ENCODE measurements at regions not wholly inside any gene's neighbourhood (a gene's known extent, or its start where the extent isn't known, plus 50 kb on each side); places are given as distances from the start of the nearest gene placed in this dataset.

DNA sequence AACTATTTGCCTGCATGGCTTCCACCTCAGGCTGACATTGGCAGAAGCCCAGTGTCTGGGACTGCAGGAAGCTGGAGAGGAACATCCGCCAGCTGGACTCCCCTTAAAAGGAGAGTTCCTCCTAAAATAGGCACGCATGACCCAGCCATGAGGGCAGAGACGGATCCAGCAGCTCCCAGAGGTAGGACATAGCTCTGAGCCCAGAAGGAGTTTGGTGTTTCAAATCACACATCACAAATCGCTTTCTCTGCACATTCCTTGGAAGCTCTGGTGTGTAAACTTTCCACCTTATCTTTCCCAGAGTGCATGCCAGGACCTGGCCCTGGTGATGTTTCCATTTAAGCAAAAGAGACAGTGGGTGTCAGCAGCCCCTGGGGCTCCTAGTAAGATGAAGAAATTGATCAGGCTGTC is 231.1 kb upstream of the CDH5 start:
- DNase-seq: no peak

DNA sequence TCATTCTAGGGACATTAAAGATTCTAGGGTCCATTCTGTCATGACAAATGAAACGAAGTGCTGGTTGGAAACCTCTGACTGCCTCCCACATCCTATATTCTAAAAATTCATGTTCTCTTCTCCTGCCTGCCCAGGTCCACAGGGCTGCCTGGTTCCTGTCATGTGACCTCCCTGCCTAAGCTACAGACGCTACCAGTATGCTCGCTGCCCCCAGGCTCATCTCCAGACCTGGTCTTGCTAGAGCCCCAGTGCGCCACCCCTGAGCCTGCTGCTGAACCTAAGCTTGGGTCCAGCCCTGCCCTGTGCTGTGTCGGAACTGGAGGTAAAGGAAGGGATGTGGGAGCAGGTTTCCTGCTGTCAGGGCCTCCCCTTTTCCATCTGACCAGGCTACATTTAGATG is 231.6 kb upstream of the CDH5 start:
- DNase-seq: no peak

DNA sequence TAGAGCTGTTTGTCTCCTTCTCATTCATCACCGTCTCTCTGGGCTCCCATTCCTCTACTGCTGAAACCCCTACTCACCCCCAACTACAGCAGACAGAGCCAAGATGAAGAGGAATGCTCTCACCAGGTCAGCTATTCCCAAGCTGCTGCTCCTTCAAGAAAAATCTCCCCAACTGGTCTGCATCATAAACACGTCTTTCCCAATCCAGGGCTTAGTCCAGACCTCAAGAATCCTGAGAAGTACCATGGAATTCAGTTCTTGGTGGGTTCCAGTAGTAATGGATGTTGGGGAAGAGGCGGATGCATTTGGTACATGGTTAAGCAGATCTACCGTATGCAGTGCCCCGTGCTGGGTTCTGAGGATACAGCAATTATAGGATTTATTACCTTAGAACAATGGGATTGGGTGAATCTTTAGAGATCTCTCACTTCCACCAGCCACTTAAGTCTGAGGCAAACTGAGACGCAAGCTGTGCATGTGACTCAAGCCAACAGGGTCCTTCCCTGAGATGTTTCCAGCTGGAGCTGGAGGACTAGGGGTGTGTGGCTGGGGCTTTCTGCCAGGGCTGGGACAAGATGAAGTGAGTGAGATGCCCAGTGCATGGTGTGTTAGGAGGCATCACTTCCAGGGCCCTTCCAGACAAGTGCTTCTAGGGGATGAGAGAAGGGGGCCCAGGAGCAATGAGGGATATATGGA is 232.7 kb upstream of the CDH5 start:
- no peak for DNase-seq

DNA sequence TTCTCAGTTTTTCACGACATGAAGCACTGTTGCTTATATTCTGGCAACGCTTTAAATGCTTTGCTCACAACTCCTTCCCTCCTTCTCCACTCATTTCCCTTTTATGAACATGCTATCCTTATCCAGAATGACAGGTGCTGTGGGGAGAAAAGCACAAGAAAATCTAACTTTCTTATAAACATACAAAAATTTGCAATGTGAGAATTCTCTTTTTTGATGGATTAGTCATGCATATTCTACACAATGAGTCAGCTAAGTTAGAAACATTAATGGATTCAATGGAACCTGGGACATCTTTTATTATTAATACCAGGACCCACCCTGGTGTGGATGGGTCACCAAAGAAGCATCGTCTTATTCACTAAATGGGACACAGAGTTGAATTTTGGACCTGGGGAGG is 234.6 kb upstream of the CDH5 start:
- no peak for DNase-seq

DNA sequence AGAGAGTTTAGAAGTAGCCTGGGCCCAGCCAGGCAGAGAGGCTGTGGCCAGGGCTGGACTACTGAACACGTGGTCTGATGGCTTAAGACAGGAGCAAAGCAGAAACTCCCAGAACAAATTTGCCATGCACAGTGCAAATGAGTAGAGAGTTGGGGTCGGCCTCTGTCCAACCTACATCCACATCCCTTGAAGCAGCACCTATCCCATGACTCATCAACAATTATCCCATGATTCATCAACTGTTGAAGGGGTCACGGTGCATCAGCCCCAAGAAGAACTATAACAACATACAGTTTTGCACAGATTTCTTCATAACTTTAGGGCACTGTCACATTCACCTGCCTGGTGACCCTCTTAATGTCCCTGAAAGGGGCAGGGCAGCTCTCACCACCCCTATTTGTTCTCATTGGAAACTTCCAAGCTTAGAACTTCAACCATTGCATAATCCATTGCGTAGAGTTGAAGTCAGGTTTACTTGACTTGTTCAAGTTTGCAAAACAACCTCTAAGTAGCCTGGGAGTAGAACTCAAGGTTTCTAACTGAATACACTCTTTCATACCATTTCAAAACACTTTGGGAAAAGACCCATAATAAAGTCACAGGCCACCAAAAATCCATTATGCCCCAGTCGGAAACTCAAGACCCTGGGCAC is 235.2 kb upstream of the CDH5 start:
- DNase-seq: no peak

DNA sequence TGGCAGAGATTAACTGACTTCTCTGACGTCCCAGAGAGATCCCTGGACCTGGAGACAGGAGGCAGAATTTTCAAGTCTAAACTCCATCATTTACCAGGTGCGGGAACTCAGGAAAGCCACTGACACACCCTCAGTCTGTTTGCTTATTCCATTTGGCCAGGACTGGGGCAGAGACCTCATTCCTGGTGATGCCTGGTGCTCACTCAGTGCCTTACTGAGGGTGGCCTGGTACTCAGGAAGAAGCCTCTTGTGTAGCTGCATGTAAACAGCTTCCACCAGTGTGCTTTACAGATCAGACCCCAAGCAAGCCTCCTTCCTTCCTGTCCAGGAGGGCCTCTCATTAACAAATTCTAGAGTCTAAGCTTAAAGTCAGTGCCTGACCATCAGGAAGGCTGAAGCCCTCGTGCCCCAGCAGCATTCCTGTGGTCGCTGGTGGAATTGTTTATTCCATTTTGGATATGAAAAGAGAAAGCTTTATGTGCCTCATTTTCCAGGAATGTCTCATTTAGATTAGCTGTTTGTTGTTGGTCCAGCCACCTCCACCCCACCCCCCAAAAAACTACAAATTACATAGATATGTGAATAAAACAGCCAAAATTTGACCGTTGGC is 236.1 kb upstream of the CDH5 start:
- no peak for DNase-seq

DNA sequence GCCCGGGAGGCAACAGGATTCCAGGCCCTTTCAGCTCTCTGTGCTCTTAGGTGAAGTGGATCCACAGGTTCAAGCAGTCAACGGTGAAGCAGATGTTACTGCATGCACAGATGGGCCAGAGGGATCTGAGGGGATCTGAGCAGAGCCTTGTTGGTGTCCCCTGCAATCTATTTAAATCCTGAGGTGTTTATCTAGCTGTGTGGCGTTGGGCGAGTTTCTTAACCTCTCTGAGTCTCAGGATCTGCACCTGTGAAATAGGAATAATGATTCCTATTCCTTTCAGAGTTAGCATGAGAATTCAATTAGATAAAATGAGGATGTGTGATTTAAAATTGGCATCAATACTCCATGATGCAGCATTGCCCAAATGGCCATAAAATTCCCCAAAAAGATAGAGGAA is 237.3 kb upstream of the CDH5 start:
- no peak for DNase-seq

DNA sequence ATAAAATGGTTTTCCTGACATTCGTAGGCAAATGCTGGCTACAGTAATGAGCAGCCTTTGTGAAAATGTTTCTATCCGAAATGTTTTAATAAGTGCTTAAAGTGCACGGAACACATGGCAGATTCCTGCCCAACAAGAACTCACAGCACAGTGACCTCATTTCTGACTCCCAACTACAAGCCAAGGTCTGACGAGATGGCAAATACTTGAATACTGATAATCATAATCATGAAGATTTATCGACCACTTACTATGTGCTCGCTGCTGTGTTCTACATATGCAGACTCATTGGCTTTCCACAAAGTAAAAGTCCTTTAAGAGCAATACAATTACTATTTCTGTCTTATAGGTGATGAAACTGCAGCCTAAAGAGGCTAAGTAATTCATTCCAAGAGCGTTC is 238.1 kb upstream of the CDH5 start:
- DNase-seq: no peak

DNA sequence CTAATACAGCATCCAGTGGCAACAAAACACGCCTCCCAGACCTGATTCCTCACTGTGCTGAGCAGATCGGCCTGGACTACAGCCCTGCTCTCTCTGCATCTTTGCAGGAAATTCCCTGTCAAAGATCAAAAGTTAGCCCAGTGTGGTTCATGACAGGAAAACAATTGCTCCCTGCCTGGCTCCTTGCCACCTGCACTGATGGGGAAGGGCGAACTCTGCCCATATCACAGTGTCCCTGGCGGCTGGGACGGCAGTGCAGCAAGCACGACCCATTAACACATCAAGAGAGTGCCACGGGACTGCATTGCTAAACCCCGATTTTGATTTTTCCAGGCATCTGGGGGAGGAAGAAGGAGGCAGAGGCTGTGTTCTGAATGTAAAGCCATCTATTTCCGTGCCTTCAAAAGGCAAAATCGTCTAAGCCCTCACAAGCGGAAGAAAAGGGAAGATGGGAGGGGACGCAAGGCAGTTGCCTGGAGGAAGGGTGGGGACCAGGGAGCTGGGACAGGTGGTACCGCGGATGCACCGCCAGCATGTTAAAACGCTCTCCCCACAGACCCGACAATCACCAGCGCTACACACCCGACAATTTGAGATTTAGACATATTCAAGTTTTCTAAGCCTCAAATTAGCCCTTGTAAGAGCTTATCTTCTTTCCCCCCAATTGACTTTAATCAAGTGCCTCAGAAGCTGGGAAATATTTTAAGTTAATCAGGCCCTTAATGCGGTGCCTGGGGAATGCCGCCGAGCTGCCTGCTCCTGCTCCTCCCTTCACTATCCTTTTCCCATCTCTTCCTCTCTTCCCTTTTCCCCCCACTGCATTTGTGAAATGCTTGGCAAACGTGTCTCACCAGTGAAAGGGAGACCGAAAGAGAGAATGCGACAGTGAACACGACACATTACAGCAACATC is 238.8 kb upstream of the CDH5 start:
- no peak for DNase-seq

DNA sequence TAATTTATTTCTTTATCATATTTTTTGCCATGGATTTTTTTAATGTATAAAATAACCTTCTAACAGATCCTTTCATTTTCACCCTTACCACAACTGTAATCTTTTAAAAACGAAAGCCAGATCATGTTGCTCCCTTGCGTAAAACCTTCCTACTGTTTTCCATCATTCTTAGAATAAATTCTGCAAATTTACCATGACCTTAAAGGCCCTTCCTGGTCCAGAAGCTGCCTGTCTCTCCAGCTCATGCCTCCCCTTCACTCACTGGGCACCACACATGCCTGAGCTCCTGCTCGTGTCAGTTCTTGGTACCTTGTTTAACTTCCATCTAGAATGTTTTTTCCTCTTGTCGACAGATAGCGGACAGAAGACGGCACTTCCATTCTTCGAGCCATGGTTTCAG is 245.0 kb upstream of the CDH5 start:
- DNase-seq: no peak

DNA sequence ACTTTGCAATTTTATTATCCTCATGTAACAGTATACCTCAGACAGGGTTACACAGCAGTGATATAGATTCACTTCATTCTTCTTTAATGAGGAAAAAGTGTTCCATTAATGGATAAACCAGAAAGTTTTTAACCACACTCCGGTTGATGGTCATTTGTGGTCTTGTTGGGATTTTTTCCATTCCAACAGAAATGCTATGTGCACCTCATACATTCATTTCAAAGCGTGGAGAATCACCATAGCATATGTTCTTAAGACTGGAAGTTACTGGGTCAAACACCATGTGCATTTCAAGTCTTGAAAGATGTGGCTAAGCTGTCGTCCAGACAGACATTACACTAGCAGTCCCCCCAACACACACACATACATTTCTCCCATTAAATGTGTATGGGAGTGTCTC is 245.8 kb upstream of the CDH5 start:
- no peak for DNase-seq

DNA sequence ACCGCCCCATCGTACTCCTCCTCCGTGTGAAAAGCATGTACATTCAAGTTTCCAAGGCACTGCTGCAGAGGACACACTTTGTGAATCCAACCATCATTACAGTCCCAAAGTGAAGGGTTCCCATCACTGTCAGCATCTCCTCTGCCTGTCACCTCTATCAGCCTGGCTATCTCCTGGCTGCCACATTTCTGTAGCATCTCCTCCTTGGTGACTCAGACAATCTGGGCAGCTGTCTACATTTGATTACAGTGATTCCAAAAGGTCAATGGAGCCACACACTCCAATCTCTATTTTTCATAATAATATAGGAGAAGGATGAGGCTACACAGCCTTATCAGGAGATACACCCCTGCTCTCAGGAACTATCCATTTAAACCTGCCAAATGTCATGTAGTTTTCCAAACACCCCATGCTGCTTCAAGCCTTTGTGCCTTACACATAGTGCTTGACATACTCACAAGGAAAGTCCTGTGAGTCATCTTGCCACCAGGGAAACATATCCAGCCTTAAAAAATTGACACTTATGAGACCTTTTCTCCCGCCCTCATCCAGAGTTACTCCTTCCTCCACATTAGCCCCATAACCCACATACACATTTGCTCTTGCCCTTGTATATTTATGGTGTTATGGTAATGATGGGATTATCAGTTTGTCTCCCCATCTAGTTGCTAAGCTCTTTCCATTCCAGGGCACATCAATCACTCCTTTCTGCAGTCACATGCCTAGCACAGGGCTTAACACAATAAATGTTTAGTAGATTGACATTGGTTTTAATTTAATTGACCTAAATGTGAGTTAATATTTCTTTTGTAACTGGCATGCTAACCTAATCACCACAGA is 250.1 kb upstream of the CDH5 start:
- DNase-seq: no peak

DNA sequence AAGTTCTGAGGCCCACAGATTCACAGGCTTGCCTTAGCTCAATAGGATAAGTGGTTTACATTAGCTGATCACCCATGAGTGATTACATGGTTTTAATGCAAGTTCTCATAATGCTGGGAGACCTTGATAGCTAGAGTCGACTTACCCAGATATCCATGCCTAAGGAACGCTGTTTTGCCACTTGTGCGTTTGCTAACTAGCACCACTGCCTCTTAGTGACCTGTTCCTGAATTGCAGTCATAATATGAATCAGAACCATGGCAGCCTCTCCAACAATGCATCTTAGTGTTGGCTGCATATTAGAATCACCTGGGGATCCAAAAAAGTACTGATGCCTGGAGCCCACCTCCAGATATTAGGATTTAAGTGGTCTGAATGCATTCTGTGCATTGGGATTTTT is 251.1 kb upstream of the CDH5 start:
- DNase-seq: no peak

DNA sequence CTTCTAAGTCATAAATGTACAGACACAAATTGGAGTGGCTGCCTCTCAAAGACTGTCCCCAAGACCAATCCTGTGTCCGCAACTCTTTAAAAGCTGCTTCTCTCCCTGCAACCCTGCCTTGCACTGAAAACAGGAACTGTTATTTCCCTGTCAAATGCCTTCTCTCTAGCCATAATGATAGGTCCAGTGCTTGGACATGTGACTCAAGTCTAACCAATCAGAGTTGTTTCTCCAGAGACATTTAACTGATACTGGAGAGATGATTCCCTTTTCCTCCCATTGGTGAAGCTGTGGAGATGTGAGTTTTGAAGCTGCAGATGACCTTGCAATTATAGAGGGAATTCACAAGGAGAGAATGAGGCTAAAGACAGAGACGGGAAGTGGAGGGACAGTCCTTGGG is 253.3 kb upstream of the CDH5 start:
- DNase-seq: no peak

DNA sequence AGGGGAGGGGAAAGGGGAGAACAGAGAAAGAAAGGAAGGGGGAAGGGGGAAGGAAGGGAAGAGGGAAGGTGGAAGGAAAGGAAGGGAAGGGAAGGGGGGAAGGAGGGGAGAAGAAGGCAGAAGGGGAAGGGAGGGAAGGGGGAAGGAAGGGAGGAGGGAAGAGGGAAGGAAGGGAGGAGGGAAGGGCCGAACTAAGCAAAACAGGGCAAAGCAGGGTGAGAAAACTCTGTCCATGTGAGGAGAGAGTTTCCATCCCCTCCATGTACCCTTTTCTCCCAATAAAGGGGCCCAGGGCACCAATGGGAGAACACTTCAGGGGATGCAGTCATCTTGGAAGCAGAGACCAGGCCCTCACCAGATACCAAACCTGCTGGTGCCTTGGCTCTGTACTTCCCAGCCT is 256.8 kb upstream of the CDH5 start:
- no peak for DNase-seq

DNA sequence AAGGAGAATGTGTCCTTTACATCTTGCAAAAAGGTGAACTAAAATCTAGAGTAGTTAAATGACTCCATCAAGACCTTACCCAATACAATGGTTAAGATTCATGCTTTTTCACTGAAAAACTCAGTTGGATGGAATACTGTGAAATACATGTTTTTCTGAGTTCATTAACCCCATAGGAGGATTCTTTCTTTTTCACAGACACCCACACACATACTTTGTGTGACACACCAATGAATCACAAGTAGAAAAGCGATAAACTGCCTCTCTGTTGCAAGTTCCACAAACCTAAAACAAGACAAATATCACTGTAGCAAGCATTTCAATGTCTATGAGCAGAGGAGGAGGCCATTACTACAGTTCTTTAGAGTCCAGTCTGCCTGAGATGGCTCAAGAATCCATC is 258.8 kb upstream of the CDH5 start:
- no peak for DNase-seq

DNA sequence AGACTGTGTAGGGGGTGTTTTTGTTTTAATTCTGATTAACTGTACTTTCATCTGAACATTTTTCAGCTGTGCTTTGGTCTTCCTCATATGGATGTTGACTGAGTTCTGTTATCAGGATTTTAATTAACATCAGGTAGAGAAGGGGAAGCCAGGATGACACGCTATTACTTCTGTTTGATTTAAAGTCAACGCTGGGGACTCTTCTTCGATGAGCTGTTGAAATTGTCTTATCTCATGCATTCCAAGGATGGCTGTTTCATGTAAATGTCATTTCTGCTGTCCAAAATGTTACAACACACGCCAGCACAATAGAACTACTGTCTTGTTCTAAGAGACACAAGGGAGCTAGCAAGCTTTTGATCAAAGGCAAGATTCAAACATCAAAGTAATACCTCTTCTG is 263.3 kb upstream of the CDH5 start:
- no peak for DNase-seq

DNA sequence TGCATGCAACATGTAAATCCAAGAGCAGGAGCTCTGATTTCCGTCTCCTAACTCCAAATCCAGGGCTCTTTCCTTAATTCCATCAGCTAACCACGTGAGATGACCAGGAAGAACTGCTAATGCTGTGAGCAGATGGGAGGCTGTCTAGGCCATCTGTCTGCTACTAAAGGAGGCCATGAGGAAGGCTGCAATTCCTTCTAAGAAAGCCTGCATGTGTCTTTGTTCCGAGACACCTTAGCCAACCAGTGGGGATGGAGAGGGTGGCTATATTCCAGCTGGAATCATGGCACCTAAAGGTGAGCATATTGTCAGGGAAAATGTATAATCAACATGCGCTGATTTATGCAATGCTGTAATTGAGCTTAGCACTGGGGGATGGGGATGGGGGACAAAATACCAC is 267.2 kb upstream of the CDH5 start:
- DNase-seq: no peak

DNA sequence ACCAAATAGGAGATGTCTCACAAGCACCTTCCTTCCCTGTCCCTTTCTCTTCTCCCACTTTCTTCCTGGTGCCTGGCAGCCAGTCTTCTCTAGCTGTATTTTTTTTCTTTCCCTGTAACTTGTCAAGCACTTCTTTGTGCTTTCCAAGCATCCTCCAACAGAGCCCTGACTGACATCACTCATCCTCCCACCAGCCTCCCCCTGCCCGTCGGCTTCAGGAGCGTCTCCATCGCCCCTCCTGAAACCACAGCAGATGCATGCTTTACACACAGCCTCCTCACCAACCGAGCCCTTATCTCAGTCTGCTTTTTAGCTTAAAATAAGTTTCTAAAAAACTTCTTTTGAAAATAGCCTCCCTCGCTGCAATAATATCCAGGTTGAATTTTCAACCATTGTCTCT is 268.7 kb upstream of the CDH5 start:
- DNase-seq: no peak

DNA sequence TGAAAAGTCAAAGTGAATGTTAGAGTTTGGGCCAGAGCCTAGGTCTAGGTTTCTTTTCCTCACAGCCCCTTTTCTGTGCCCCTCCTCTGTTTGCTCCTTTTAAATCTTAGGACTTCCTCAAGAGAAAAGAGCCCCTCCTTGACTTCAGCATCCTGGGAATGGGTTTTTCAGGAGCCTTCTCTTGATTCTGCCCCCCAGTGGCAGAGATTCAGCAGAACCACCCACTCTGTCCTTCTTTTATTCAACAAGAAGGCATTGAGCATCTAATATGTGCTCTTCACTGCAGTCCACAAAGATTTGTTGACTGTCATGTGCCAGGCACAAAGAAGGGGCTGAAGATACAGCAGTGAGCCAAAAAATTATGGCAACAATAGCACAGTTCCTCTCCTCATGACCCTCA is 270.8 kb upstream of the CDH5 start:
- no peak for DNase-seq

DNA sequence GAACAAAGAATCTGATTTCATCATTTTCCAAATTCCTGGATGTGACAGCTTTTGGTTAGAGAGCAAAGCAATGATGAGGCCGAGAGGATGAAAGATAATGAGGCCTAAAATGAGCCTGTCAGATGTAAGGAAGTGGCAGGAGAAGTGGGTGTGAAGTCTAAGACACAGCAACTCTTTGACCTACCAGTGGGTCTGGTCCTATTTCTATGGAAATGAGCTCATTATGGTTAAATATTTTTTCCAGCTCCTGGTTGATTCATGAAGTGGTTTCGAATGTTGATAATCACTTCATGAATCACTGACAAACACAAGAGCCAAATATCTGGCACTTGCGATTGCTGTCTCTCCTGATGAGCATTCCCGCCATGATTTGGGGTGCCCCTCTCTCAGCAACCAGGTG is 273.3 kb upstream of the CDH5 start:
- no peak for DNase-seq

DNA sequence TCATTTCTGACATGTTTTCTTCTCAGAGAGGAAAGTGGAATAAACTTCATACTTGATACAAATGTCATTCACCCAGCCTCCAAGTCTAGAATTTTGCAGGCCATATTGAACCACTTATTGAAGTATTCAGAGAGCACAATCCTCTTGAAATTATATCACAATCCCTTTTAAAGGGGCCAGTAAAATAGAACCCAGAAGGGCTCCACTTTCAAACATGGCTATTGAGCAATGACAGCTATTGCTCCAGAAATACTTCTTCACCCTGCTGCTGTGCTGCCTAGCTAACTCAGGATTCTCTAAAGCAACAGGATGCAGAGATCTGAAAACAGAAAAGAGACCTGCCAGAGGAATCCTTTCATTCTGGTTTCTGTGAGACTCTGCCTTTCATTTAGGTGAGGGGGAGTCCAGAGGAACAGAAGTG is 275.0 kb upstream of the CDH5 start:
- DNase-seq: no peak

DNA sequence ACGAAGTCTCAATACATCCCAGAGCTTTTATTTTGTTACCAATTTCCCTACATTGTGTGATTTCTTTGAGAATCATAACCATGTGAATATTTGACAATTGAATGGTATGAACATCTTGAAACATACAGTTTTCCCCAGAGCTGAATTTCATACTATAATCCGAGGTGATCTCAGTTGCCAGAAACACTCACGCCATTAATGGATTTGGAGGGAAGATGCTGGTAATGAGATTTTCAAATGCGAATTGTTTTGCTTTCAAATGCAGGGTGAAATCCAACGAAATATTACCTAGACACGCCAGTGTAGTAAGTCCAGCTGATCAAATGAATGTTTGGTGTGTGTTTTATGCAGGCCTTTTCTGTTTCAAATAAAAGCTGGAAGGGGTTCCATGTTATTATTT is 277.8 kb upstream of the CDH5 start:
- DNase-seq: no peak
